ENCODE measurements at regions not wholly inside any gene's neighbourhood (a gene's known extent, or its start where the extent isn't known, plus 50 kb on each side); places are given as distances from the start of the nearest gene placed in this dataset.

DNA sequence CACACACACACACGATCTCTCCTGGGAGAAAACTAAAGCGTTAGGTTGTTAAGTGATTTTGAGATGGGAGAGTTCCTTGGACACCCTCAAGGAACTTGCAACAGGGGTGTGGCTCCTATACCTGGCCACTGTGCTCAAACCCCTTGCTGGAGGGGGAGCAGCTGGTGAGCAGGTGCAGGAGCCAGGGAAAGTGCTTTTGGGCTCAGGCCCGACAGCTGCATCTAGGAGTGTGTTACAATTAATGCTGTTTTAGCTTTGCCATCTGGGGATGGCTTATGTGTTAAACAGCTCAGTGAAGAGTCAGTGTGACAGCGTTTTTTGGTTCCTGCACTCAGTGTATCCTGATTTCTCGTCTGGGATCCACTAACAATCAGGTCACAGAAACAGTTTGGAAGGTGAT is 510.8 kb downstream of the TRIB2 start:
- Mint-ChIP-seq H3K4me3 (no peak overlapping the region), H3K9me3 (peaks cover 0 to 6% of the 10 kb centered on the region in 2 donors), H3K4me1 (no peaks in the 10 kb centered on the region), H3K36me3 (no peaks in the 10 kb centered on the region), H3K27ac (no peak overlapping the region), H3K27me3 (ENCODE audit: low read depth in 2 of 2) (peaks cover 0 to 3% of the 10 kb centered on the region in 2 donors)
- Histone ChIP-seq H3K4me3 (ENCODE audit: low read length) (no peak overlapping the region), H3K36me3 (ENCODE audit: control insufficient read depth, insufficient read depth, low read length) (no peaks in the 10 kb centered on the region), H3K9me3 (ENCODE audit: control insufficient read depth, insufficient read depth, low read length) (no peaks in the 10 kb centered on the region), H3K27ac (ENCODE audit: low read length) (no peak overlapping the region), H3K4me1 (ENCODE audit: control insufficient read depth, insufficient read depth, low read length) (no peaks in the 10 kb centered on the region), H3K27me3 (ENCODE audit: control insufficient read depth, insufficient read depth, low read length) (no peaks in the 10 kb centered on the region)
- DNase-seq (no peak), ATAC-seq (no peak)
- no peak for TF ChIP-seq CTCF (IDR thresholded peaks at IDR 0.05)
- WGBS (ENCODE audit: insufficient coverage): 73% methylated on average over 4 of the region's 5 CpGs
- intact Hi-C loops (cut with micrococcal nuclease): no loop called here

- Mint-ChIP-seq H3K9me3 (peaks cover 0 to 6% of the 10 kb centered on the region in 2 donors), H3K27ac (no peak overlapping the region), H3K4me1 (no peaks in the 10 kb centered on the region), H3K36me3 (no peaks in the 10 kb centered on the region), H3K4me3 (no peak overlapping the region), H3K27me3 (ENCODE audit: low read depth in 2 of 2) (peaks cover 0 to 3% of the 10 kb centered on the region in 2 donors)
- ATAC-seq: no peak
- no peaks in the 10 kb centered on the region for H3K36me3 ChIP-seq (ENCODE audit: control insufficient read depth, insufficient read depth, low read length)
- H3K9me3 ChIP-seq (ENCODE audit: control insufficient read depth, insufficient read depth, low read length): no peaks in the 10 kb centered on the region
- intact Hi-C loops (cut with micrococcal nuclease): no loop called here
- no peak for TF ChIP-seq CTCF (IDR thresholded peaks at IDR 0.05)
- WGBS (ENCODE audit: insufficient coverage): 100% methylated on average over 1 of the region's 1 CpG
- no peak for DNase-seq
- no peak overlapping the region for H3K4me3 ChIP-seq (ENCODE audit: low read length)
- no peaks in the 10 kb centered on the region for H3K27me3 ChIP-seq (ENCODE audit: control insufficient read depth, insufficient read depth, low read length)
- no peaks in the 10 kb centered on the region for H3K4me1 ChIP-seq (ENCODE audit: control insufficient read depth, insufficient read depth, low read length)
- H3K27ac ChIP-seq (ENCODE audit: low read length): no peak overlapping the region
Observed at GRCh38 chr2:13230221-13230620, 513.5 kb downstream of the TRIB2 start.

DNA sequence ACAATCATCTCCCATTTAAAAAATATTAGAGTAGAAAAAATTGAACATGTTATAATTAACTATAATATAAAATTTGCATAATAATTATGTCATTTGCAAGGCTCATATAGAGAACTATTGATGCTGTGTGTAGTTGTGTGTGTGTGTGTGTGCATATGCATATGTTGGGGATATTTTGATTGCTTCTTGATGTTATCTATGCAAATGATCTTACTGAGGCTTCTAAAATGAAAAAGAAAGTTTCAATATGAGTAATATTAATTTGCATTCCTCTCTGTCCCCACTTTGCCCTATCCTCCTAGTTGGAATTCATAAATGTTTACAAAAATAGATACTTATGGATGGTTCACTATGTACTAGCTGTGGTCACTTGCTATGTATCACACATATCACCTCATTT is 523.3 kb downstream of the TRIB2 start:
- intact Hi-C loops (cut with micrococcal nuclease): no loop called here
- Mint-ChIP-seq H3K27me3 (ENCODE audit: low read depth in 2 of 2) (peaks cover 0 to 5% of the 10 kb centered on the region in 2 donors), H3K4me1 (no peaks in the 10 kb centered on the region), H3K4me3 (no peak overlapping the region), H3K27ac (no peak overlapping the region), H3K9me3 (peaks cover 0 to 4% of the 10 kb centered on the region in 2 donors), H3K36me3 (no peaks in the 10 kb centered on the region)
- H3K27ac ChIP-seq (ENCODE audit: low read length): no peak overlapping the region
- TF ChIP-seq CTCF (IDR thresholded peaks at IDR 0.05): no peak
- no peak overlapping the region for H3K4me3 ChIP-seq (ENCODE audit: low read length)
- ATAC-seq: no peak
- no peaks in the 10 kb centered on the region for H3K27me3 ChIP-seq (ENCODE audit: control insufficient read depth, insufficient read depth, low read length)
- no peaks in the 10 kb centered on the region for H3K9me3 ChIP-seq (ENCODE audit: control insufficient read depth, insufficient read depth, low read length)
- DNase-seq: no peak
- H3K36me3 ChIP-seq (ENCODE audit: control insufficient read depth, insufficient read depth, low read length): no peaks in the 10 kb centered on the region
- no peaks in the 10 kb centered on the region for H3K4me1 ChIP-seq (ENCODE audit: control insufficient read depth, insufficient read depth, low read length)

DNA sequence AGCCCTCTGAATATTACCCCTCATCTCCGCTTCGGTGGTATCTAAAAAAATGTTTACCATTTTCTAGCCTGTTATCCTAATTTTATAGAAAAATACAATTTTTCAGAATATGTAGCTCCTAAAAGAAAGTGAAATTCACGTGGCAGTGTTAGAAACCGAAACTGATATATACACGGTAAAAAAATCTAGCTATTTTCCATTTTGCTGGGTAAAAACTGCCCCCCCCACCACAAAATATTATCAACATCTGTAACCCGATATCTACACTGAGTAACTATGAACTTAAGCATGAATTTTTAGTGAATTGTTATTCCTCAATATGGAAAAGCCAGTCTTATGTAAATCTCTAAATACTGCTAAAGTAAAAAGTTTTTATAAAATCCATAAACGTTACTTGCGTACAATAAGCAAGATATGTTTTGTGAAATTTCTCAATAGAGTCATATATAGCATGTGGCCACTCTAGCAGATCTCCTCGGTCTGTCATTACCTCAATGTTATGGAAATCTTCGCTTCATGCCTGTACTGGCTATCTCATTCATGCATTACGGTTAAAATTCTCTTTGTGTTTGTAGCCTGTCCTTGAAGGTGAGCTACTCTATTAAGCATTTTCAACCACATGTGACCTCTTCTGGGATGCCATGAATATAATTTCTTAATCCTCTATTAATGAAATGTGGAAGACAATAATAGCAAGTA is 524.2 kb downstream of the TRIB2 start:
- Histone ChIP-seq H3K27me3 (ENCODE audit: control insufficient read depth, insufficient read depth, low read length) (no peaks in the 10 kb centered on the region), H3K36me3 (ENCODE audit: control insufficient read depth, insufficient read depth, low read length) (no peaks in the 10 kb centered on the region), H3K9me3 (ENCODE audit: control insufficient read depth, insufficient read depth, low read length) (no peaks in the 10 kb centered on the region), H3K4me3 (ENCODE audit: low read length) (no peak overlapping the region), H3K27ac (ENCODE audit: low read length) (no peak overlapping the region), H3K4me1 (ENCODE audit: control insufficient read depth, insufficient read depth, low read length) (no peaks in the 10 kb centered on the region)
- H3K36me3 Mint-ChIP-seq: no peaks in the 10 kb centered on the region
- TF ChIP-seq CTCF (IDR thresholded peaks at IDR 0.05): no peak
- H3K27me3 Mint-ChIP-seq (ENCODE audit: low read depth in 2 of 2): peaks cover 0 to 5% of the 10 kb centered on the region in 2 donors
- H3K27ac Mint-ChIP-seq: no peak overlapping the region
- no peaks in the 10 kb centered on the region for H3K4me1 Mint-ChIP-seq
- ATAC-seq (no peak), DNase-seq (no peak)
- H3K4me3 Mint-ChIP-seq: no peak overlapping the region
- peaks cover 0 to 4% of the 10 kb centered on the region in 2 donors for H3K9me3 Mint-ChIP-seq
- 83% methylated on average over 6 of the region's 11 CpGs for WGBS (ENCODE audit: insufficient coverage)
- intact Hi-C loops (cut with micrococcal nuclease): no loop called here

Measured in natural killer cell (primary cell).